ENCODE measurements at regions not wholly inside any gene's neighbourhood (a gene's known extent, or its start where the extent isn't known, plus 50 kb on each side); places are given as distances from the start of the nearest gene placed in this dataset.
"Not testable (repeated sequence)": the region's sequence is repeated elsewhere in the genome, so short reads cannot be mapped to it uniquely, and the experiment has no call there.

GRCh38 chr4:155037031-155037430, 171.4 kb upstream of the NPY2R start:
- DNase-seq, result no peak

DNA sequence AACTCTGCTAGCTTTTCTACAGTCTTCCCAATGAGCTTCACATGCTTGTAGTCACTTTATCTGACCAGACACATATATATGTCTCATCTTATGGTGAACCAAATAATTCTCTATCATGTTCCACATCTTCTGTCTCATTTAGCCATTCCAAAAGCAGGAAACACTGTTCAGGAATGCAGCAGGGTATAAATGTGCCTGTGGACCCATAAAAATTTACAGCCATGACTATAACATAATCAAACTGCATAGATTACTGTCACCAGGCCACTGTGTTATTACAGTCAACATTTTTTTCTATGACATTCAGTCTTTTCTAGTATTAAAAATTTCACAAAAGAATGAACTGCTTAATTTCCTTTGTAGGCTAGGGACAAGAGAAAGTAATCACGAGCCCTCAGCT, 170.0 kb upstream of the NPY2R start:
- no peak for DNase-seq

GRCh38 chr4:155039162-155039561, 169.3 kb upstream of the NPY2R start:
- DNase-seq, result no peak

- DNase-seq, result no peak
Measured at GRCh38 chr4:155040031-155040430, 168.4 kb upstream of the NPY2R start.

- DNase-seq, result no peak
Measured at GRCh38 chr4:155042014-155042413, 166.4 kb upstream of the NPY2R start.

DNA sequence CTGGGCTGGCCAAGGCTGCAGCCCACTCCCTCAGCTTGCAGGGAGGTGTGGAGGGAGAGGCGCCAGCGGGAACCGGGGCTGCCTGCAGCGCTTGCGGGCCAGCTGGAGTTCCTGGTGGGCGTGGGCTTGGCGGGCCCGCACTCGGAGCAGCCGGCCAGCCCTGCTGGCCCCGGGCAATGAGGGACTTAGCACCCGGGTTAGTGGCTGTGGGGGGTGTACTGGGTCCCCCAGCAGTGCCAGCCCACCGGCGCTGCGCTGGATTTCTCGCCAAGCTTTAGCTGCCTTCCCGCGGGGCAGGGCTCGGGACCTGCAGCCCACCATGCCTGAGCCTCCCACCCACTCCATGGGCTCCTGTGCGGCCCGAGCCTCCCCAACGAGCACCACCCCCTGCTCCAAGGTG, 164.2 kb upstream of the NPY2R start:
- DNase-seq, result not testable (repeated sequence)

DNA sequence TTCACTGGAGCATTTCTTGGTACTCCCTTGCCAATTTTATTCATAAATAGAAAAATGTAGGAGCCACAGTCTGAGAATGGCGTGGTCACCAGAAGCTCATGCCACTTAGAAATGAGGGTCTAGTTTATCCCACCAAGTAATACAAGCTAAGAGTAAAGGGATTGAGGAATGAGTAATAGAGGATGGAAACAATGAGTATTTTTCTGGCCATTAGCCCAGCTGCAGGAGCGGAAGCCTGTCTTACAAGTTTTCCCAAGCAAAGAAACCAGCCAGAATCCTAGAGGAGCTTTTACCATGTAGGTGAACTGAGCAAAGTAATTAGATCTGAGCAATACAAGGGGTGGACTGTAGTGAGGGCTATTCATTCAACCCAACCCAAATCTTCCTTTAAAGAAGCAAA, 160.7 kb upstream of the NPY2R start:
- DNase-seq, result no peak

DNA sequence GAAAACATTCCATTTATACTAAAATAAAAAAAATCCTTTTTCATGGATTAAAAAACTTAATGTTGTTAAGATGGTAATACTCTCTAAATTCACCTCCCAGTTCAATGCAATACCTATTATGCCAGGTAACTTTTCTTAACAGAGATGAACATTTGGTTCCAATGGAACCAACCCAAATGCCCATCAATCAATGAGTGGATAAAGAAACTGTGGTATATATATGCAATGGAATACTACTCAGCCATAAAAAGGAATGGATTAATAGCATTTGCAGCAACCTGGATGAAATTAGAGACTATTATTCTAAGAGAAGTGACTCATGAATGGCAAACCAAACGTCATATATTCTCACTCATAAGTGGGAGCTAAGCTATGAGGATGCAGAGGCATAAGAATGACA, 154.4 kb upstream of the NPY2R start:
- DNase-seq, result not testable (repeated sequence)

DNA sequence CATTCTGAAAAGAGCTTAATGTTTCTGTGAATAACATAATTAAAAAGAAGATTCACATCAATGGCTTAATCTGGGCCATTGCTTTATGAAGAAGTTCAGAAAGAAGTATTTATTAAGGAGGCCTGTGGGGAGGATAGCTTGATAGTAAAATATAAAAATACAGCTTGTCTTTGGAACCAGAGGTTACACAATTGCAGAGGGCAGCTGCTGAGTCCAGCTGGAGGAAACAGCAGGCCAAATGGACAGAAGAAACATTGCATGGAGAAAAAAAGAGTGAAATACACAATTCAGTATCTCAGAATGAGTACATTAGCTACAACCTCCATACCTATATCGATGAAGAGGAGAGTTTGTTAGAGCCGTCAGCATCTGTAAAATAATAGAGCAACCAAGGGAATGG, 148.0 kb upstream of the NPY2R start:
- DNase-seq, result no peak

- DNase-seq, result no peak
Measured at GRCh38 chr4:155060873-155061272, 147.6 kb upstream of the NPY2R start.

DNA sequence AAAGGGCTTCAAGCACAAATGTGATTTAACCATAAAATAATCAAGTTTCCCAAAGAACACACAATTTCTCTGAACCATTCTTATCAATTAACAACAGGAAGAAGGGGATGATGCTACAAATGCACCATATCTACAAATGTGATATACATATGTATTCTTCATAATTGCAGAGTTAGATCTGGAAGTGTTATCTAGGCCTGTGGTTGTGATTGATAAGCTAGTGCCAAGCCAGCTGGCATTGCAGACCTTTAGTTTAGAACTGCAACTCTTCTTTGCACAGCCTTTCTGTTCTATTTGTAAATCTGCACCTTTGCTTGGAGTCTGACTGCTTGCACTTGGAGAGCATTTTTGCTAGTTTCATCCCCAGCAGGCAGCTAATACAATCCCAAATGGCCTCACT, 145.5 kb upstream of the NPY2R start:
- DNase-seq, result no peak

DNA sequence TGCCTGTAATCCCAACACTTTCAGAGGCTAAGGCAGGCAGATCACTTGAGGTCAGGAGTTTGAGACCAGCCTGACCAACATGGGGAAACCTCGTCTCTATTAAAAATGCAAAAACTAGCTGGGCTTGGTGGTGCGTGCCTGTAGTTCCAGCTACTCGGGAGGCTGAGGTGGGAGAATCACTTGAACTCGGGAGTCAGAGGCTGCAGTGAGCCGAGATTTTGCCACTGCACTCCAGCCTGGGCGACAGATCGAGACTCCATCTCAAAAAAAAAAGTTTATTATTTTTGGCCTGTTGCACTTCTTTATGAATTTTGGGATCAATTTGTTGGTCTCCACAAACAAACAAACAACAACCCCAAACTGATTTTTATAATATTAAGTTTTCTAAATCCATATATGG, 143.5 kb upstream of the NPY2R start:
- not testable (repeated sequence) for DNase-seq

DNA sequence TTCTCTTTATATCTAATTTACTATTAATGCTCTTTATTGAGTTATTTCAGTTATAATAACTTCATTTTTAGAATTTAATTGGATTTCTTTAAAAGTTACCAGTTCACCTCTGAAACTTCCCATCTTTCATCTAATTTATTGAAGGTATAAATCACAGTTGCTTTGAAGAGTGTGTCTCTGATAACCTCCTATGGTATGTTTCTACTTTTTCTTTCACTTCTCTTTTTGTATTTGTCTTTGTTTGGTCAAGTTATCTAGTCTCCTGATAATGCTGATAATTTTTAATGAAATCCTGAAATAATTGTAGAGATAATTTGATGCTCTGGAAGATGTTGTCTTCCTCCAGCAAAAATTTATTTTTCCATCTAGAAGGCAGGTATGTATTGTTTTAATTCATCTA, 141.6 kb upstream of the NPY2R start:
- no peak for DNase-seq

DNA sequence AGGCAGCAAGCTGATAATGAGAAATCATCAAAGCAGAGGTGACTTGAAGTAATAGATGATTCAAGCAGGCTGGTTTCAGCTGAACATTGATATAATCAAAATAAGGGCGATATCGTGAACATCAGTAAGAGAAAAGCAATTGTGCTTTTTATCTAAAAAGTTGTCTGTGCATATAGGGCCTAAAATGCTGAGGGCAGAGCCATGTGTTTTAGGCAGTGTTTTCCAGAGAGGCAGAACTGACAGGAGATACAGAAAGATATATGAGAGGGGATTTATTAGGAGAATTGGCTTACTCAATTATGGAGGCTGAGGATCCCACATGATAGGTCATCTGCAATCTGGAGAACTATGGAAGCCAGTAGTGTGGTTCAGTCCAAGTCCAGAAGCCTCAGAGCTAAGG, 136.5 kb upstream of the NPY2R start:
- no peak for DNase-seq

GRCh38 chr4:155072417-155072816, 136.0 kb upstream of the NPY2R start:
- DNase-seq, result no peak

GRCh38 chr4:155073852-155074251, 134.6 kb upstream of the NPY2R start:
- no peak for DNase-seq

DNA sequence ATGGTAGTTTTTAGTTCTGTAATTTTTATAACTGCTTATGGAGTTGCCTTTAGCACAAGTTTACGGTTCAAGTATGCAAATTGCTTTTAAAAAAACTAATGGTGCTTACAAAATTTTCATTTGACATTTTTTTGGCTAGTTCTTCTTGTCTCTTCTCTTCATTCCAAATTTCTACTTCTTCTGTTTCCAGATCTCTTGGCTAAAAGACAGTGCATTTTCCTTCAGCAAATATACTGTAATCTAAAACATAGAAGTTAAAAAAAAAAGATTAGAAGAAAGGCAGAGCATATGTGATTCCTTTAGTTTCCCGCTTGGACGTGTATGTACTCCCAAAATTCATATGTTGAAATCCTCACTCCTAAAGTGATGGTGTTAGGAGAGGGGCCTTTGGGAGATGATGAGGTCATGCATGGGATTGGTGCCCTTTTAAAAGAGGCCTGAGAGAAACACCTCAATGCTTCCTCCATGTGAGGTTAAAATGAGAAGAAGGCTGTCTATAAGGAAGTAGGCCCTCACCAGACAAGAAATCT, 132.1 kb upstream of the NPY2R start:
- no peak for DNase-seq

- DNase-seq, result no peak
Measured at GRCh38 chr4:155077452-155078229, 130.8 kb upstream of the NPY2R start.

GRCh38 chr4:155079871-155080270, 128.6 kb upstream of the NPY2R start:
- no peak for DNase-seq

DNA sequence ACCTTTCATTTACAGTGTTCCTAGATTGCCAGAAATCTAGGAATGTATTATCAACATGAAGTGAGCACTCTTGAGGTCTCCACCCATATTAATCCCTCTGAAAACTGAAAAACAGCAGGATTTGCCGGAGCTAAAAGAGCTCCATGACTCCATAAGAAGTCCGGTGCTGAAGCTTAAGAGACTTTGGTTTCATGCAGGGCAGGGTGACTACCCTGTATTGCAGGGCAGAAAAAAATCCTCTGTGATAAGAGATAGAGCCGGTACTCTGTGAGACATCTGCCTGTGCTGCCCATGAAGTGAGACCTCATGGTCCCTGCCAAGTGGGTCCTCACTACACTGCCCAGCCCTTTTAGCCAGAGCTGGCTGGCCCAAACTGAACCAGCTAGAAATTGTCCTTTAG, 127.2 kb upstream of the NPY2R start:
- no peak for DNase-seq

- DNase-seq, result no peak
Measured at GRCh38 chr4:155085843-155086530, 122.4 kb upstream of the NPY2R start.

- no peak for DNase-seq
Measured at GRCh38 chr4:155094201-155094820, 114.1 kb upstream of the NPY2R start.

DNA sequence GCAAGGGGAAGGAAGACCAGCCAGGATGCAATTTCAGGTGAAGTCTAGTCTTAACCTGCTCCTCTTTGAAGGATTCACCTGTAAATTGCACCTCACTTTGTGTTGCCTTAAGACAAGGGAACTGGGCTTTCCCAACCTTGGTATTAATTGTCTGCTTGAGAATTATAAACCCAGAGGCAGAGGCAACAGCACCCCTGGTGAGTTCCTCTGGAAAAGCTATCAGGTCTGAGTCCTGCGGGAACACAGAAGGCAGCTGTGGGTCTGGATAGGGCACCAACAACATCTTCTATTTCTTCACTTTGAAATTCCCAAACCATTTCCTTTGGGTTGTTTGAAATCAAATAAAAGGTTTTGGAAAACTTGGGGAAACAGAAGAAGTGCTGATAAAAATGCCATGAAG, 109.2 kb upstream of the NPY2R start:
- no peak for DNase-seq

GRCh38 chr4:155106629-155107028, 101.8 kb upstream of the NPY2R start:
- DNase-seq, result no peak

Measured in NCI-H69 (cell line).